GM12878 (cell line): ENCODE measurements at regions not wholly inside any gene's neighbourhood (a gene's known extent, or its start where the extent isn't known, plus 50 kb on each side); places are given as distances from the start of the nearest gene placed in this dataset.

Experiments used
- POLR2A ChIP-seq: IDR thresholded peaks from 2 replicates; pipeline ENCODE4 v1.6.1; 2011; ENCODE audit warnings: low read depth, mild to moderate bottlenecking, low read length
- SPI1 ChIP-seq: IDR thresholded peaks from 2 replicates; pipeline ENCODE4 v1.6.1; 2011; ENCODE audit warnings: low read depth, mild to moderate bottlenecking, low read length, moderate library complexity, borderline replicate concordance; ENCODE audit not compliant: insufficient read depth

GRCh38 chr6:120357447-120357846, 976.8 kb downstream of the TBC1D32 start:
- TF ChIP-seq POLR2A, result no peak
- TF ChIP-seq SPI1, result no peak
